WTC11 (cell line): ENCODE measurements at regions not wholly inside any gene's neighbourhood (a gene's known extent, or its start where the extent isn't known, plus 50 kb on each side); places are given as distances from the start of the nearest gene placed in this dataset.

Experiments used
- ATAC-seq: fragments of 200-7000 bp; cut with Tn5 transposase; 2 replicates; pipeline ENCODE4 v1.10.0; 2021; ENCODE audit warnings: mild to moderate bottlenecking, moderate library complexity
- CTCF ChIA-PET: fragments of 300-600 bp; sonication (Branson Sonifier 250); formaldehyde crosslinking; loops from one replicate; lab custom pipeline; 2021; ENCODE audit warnings: antibody characterized with exemption; lab: Charles Lee
- POLR2A ChIA-PET: fragments of 350-600 bp; sonication (Branson Sonifier 250); formaldehyde crosslinking; loops from one replicate; lab custom pipeline; 2021; ENCODE audit warnings: antibody characterized with exemption; lab: Charles Lee
- DNase-seq: peaks from one replicate; pipeline ENCODE4 v3.0.0; 2021; ENCODE audit warnings: low spot score
- H3K27ac Mint-ChIP-seq: 2 replicates; pipeline ENCODE4 v1.8.0; 2021; ENCODE audit warnings: mixed read lengths
- H3K27me3 Mint-ChIP-seq: 2 replicates; pipeline ENCODE4 v1.8.0; 2021; ENCODE audit warnings: low read depth, mild to moderate bottlenecking, moderate library complexity, mixed read lengths
- H3K36me3 Mint-ChIP-seq: 2 replicates; pipeline ENCODE4 v1.8.0; 2021; ENCODE audit warnings: mixed read lengths
- H3K4me1 Mint-ChIP-seq: 2 replicates; pipeline ENCODE4 v1.8.0; 2022; ENCODE audit warnings: mixed read lengths
- H3K4me3 Mint-ChIP-seq: 2 replicates; pipeline ENCODE4 v1.8.0; 2021; ENCODE audit warnings: mild to moderate bottlenecking, moderate library complexity, mixed read lengths
- H3K9me3 Mint-ChIP-seq: 2 replicates; pipeline ENCODE4 v1.8.0; 2021; ENCODE audit warnings: mixed read lengths
- CREB1 ChIP-seq: sonication (generic); formaldehyde crosslinking; IDR thresholded peaks from 2 replicates; pipeline ENCODE4 v1.8.0; 2023; ENCODE audit warnings: mild to moderate bottlenecking, missing genetic modification reagents
- EMX1 ChIP-seq: fragments of 250-450 bp; sonication (Bioruptor Pico); IDR thresholded peaks from 2 replicates; pipeline ENCODE4 v1.8.0; 2021; ENCODE audit warnings: mild to moderate bottlenecking
- ETV6 ChIP-seq: sonication (generic); formaldehyde crosslinking; IDR thresholded peaks from 2 replicates; pipeline ENCODE4 v1.8.1; 2022; ENCODE audit warnings: mild to moderate bottlenecking, missing genetic modification reagents
- FOXP1 ChIP-seq: sonication (generic); formaldehyde crosslinking; IDR thresholded peaks from 2 replicates; pipeline ENCODE4 v1.8.0; 2022; ENCODE audit warnings: missing genetic modification reagents, mild to moderate bottlenecking, moderate library complexity, borderline replicate concordance
- FOXP4 ChIP-seq: sonication (generic); formaldehyde crosslinking; IDR thresholded peaks from 2 replicates; pipeline ENCODE4 v1.8.0; 2022; ENCODE audit warnings: mild to moderate bottlenecking, missing genetic modification reagents
- GRHL2 ChIP-seq: fragments of 250-450 bp; sonication (Bioruptor Pico); IDR thresholded peaks from 2 replicates; pipeline ENCODE4 v1.8.0; 2022; ENCODE audit warnings: mild to moderate bottlenecking, moderate library complexity; ENCODE audit not compliant: insufficient replicate concordance, severe bottlenecking
- IRF1 ChIP-seq: sonication (generic); formaldehyde crosslinking; IDR thresholded peaks from 2 replicates; pipeline ENCODE4 v1.8.0; 2023; ENCODE audit warnings: missing genetic modification reagents
- MXD4 ChIP-seq: fragments of 250-450 bp; sonication (Bioruptor Pico); IDR thresholded peaks from 2 replicates; pipeline ENCODE4 v1.8.0; 2021; ENCODE audit warnings: mild to moderate bottlenecking, moderate library complexity, borderline replicate concordance
- NR2C2 ChIP-seq: sonication (generic); formaldehyde crosslinking; IDR thresholded peaks from 2 replicates; pipeline ENCODE4 v1.8.0; 2022; ENCODE audit warnings: mild to moderate bottlenecking, missing genetic modification reagents
- RELA ChIP-seq: sonication (generic); formaldehyde crosslinking; IDR thresholded peaks from 2 replicates; pipeline ENCODE4 v1.8.1; 2022; ENCODE audit warnings: missing genetic modification reagents, mild to moderate bottlenecking, borderline replicate concordance
- SMAD3 ChIP-seq: sonication (generic); formaldehyde crosslinking; IDR thresholded peaks from 2 replicates; pipeline ENCODE4 v1.8.0; 2022; ENCODE audit warnings: missing genetic modification reagents, mild to moderate bottlenecking, borderline replicate concordance
- TEAD4 ChIP-seq: sonication (generic); formaldehyde crosslinking; IDR thresholded peaks from 2 replicates; pipeline ENCODE4 v1.8.0; 2022; ENCODE audit warnings: mild to moderate bottlenecking, missing genetic modification reagents
- USF1 ChIP-seq: sonication (generic); formaldehyde crosslinking; IDR thresholded peaks from 2 replicates; pipeline ENCODE4 v1.8.0; 2022; ENCODE audit warnings: mild to moderate bottlenecking, missing genetic modification reagents
- USF2 ChIP-seq: sonication (generic); formaldehyde crosslinking; IDR thresholded peaks from 2 replicates; pipeline ENCODE4 v1.8.1; 2023; ENCODE audit warnings: mild to moderate bottlenecking, missing genetic modification reagents, moderate library complexity
- ZNF138 ChIP-seq: sonication (generic); formaldehyde crosslinking; conservative IDR thresholded peaks from 2 replicates; pipeline ENCODE4 v1.8.1; 2022; ENCODE audit warnings: mild to moderate bottlenecking, moderate library complexity, missing genetic modification reagents
- ZNF219 ChIP-seq: sonication (generic); formaldehyde crosslinking; IDR thresholded peaks from 2 replicates; pipeline ENCODE4 v1.8.0; 2023; ENCODE audit warnings: missing genetic modification reagents, mild to moderate bottlenecking, borderline replicate concordance
- ZNF281 ChIP-seq: sonication (generic); formaldehyde crosslinking; IDR thresholded peaks from 2 replicates; pipeline ENCODE4 v1.8.0; 2023; ENCODE audit warnings: mild to moderate bottlenecking, missing genetic modification reagents
- ZNF416 ChIP-seq: fragments of 250-450 bp; sonication (Bioruptor Pico); IDR thresholded peaks from 2 replicates; pipeline ENCODE4 v1.9.0; 2021; ENCODE audit warnings: mild to moderate bottlenecking, inconsistent platforms
- TF ChIP-seq, protein P1 (sequence below): sonication (generic); formaldehyde crosslinking; IDR thresholded peaks from 2 replicates; pipeline ENCODE4 v1.8.0; 2023; ENCODE audit warnings: missing genetic modification reagents, mild to moderate bottlenecking, borderline replicate concordance

GRCh38 chr10:128514536-128514935 lies 388.3 kb upstream of the MKI67 start (continued):
- no peak for TF ChIP-seq FOXP4 (CRISPR knock-in tag)

DNA sequence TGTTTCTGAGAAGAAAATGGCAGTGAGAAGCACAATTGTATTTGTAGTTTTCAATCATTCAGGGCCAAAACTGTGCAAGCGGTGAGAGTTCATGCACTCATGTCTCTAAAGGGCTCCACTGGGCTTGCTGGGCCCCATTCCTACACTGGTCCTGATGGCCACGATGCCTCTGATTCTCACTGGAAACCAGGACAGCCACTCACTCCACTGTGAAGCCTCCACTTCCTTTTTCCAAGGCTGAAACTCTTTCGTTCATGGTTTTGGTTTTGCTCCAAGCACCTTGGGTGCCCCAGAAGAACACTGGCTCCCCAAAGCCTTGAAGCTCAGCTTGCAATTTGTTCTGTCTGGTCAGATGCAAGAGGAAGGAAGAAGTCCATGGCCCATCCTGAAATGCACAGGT lies 390.0 kb upstream of the MKI67 start:
- ChIA-PET POLR2A (no interaction called here), CTCF (interaction anchor here (1.0 kb wide), 1 partner anchor 192 kb away, joined by 3 read pairs; no protein-coding TSS in a partner anchor)
- Mint-ChIP-seq H3K4me1 (peaks cover 9% of the 10 kb centered on the region), H3K9me3 (peaks cover 9% of the 10 kb centered on the region), H3K4me3 (no peak overlapping the region), H3K27me3 (0 out of 2 replicates have a peak, but pooled peaks cover 2% of the 10 kb centered on the region), H3K36me3 (no peaks in the 10 kb centered on the region; the same call in 1 of the 2 replicates), H3K27ac (no peak overlapping the region)
- DNase-seq (no peak), ATAC-seq (no peak)
- TF ChIP-seq MXD4 (CRISPR knock-in tag), result no peak
- no peak for TF ChIP-seq USF1 (CRISPR knock-in tag)
- TF ChIP-seq NR2C2 (CRISPR knock-in tag), result no peak
- no peak for TF ChIP-seq ETV6 (CRISPR knock-in tag)
- TF ChIP-seq ZNF138 (CRISPR knock-in tag), result no peak
- no peak for TF ChIP-seq FOXP1 (CRISPR knock-in tag)
- TF ChIP-seq TEAD4 (CRISPR knock-in tag), result no peak
- TF ChIP-seq RELA (CRISPR knock-in tag), result no peak
- TF ChIP-seq, protein P1, sequence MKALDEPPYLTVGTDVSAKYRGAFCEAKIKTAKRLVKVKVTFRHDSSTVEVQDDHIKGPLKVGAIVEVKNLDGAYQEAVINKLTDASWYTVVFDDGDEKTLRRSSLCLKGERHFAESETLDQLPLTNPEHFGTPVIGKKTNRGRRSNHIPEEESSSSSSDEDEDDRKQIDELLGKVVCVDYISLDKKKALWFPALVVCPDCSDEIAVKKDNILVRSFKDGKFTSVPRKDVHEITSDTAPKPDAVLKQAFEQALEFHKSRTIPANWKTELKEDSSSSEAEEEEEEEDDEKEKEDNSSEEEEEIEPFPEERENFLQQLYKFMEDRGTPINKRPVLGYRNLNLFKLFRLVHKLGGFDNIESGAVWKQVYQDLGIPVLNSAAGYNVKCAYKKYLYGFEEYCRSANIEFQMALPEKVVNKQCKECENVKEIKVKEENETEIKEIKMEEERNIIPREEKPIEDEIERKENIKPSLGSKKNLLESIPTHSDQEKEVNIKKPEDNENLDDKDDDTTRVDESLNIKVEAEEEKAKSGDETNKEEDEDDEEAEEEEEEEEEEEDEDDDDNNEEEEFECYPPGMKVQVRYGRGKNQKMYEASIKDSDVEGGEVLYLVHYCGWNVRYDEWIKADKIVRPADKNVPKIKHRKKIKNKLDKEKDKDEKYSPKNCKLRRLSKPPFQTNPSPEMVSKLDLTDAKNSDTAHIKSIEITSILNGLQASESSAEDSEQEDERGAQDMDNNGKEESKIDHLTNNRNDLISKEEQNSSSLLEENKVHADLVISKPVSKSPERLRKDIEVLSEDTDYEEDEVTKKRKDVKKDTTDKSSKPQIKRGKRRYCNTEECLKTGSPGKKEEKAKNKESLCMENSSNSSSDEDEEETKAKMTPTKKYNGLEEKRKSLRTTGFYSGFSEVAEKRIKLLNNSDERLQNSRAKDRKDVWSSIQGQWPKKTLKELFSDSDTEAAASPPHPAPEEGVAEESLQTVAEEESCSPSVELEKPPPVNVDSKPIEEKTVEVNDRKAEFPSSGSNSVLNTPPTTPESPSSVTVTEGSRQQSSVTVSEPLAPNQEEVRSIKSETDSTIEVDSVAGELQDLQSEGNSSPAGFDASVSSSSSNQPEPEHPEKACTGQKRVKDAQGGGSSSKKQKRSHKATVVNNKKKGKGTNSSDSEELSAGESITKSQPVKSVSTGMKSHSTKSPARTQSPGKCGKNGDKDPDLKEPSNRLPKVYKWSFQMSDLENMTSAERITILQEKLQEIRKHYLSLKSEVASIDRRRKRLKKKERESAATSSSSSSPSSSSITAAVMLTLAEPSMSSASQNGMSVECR (CRISPR knock-in tag), result no peak
- no peak for TF ChIP-seq ZNF416 (CRISPR knock-in tag)

DNA sequence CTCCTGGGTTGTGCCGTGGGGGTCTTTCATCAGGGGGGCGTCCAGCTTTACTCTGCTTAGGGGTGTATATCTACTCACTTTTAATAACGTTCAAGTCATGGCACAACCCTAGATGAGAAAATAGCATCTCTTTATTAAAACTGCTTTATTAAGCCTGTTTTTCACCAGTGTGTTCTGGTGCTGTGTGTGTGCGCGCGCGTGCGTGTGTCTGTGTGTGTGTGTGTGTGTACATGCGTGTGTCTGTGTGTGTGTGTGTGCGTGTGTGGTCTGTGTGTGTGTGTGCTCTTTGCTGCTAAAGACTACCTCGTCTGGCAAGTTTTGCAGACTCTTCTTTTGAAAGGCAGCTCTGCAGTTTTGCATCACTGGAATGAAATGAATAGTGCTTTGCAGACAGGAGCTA lies 390.9 kb upstream of the MKI67 start:
- no peaks in the 10 kb centered on the region; the same call in 1 of the 2 replicates for H3K36me3 Mint-ChIP-seq
- no peak for ATAC-seq
- no peak overlapping the region for H3K4me3 Mint-ChIP-seq
- no peaks in the 10 kb centered on the region for H3K27me3 Mint-ChIP-seq
- peaks cover 9% of the 10 kb centered on the region for H3K4me1 Mint-ChIP-seq
- DNase-seq, result no peak
- H3K9me3 Mint-ChIP-seq, result peaks cover 9% of the 10 kb centered on the region
- no peak overlapping the region for H3K27ac Mint-ChIP-seq
- POLR2A ChIA-PET, result no interaction called here
- CTCF ChIA-PET, result interaction anchor here (1.1 kb wide), 1 partner anchor 23 kb away, joined by 3 read pairs; no protein-coding TSS in a partner anchor
- TF ChIP-seq IRF1 (CRISPR knock-in tag) (no peak), USF2 (CRISPR knock-in tag) (no peak), NR2C2 (CRISPR knock-in tag) (no peak), SMAD3 (CRISPR knock-in tag) (no peak), ZNF138 (CRISPR knock-in tag) (no peak), GRHL2 (no peak), CREB1 (CRISPR knock-in tag) (no peak), ZNF281 (CRISPR knock-in tag) (no peak), ZNF219 (no peak), EMX1 (CRISPR knock-in tag) (no peak)
